ENCODE measurements at regions not wholly inside any gene's neighbourhood (a gene's known extent, or its start where the extent isn't known, plus 50 kb on each side); places are given as distances from the start of the nearest gene placed in this dataset.
"Not testable (repeated sequence)": the region's sequence is repeated elsewhere in the genome, so short reads cannot be mapped to it uniquely, and the experiment has no call there.

GRCh38 chr3:34475851-34476250 lies 677.4 kb downstream of the PDCD6IP start:
- TF ChIP-seq CTCF (conservative IDR thresholded peaks at IDR 0.05) = no peak
- no peak for TF ChIP-seq ZFX (IDR thresholded peaks at IDR 0.05)
- no peak overlapping the region for H3K27ac ChIP-seq

GRCh38 chr3:34483311-34483887 lies 685.0 kb downstream of the PDCD6IP start:
- TF ChIP-seq CTCF (conservative IDR thresholded peaks at IDR 0.05) = no peak
- TF ChIP-seq ZFX (IDR thresholded peaks at IDR 0.05) = no peak

GRCh38 chr3:34504366-34504765 lies 705.9 kb downstream of the PDCD6IP start:
- H3K27ac ChIP-seq = no peak overlapping the region
- no peak for TF ChIP-seq ZFX (IDR thresholded peaks at IDR 0.05)

More at GRCh38 chr3:34483311-34483887, 685.0 kb downstream of the PDCD6IP start:
- no peak overlapping the region for H3K27ac ChIP-seq

- H3K27ac ChIP-seq = no peak overlapping the region
- TF ChIP-seq ZFX (IDR thresholded peaks at IDR 0.05) (no peak), CTCF (conservative IDR thresholded peaks at IDR 0.05) (no peak)
These were observed 706.3 kb downstream of the PDCD6IP start for GRCh38 chr3:34504775-34505174.

- TF ChIP-seq ZFX (IDR thresholded peaks at IDR 0.05) (no peak), CTCF (conservative IDR thresholded peaks at IDR 0.05) (no peak)
- H3K27ac ChIP-seq = no peak overlapping the region
These were observed 710.3 kb downstream of the PDCD6IP start for GRCh38 chr3:34508732-34509131.

- TF ChIP-seq ZFX (IDR thresholded peaks at IDR 0.05) (no peak), CTCF (conservative IDR thresholded peaks at IDR 0.05) (no peak)
These were observed 713.5 kb downstream of the PDCD6IP start for GRCh38 chr3:34511891-34512290.

GRCh38 chr3:34519008-34519407 lies 720.6 kb downstream of the PDCD6IP start:
- H3K27ac ChIP-seq = not testable (repeated sequence)

More at GRCh38 chr3:34511891-34512290, 713.5 kb downstream of the PDCD6IP start:
- H3K27ac ChIP-seq = no peak overlapping the region

- TF ChIP-seq CTCF (conservative IDR thresholded peaks at IDR 0.05) = no peak
- TF ChIP-seq ZFX (IDR thresholded peaks at IDR 0.05) = no peak
These were observed 732.7 kb downstream of the PDCD6IP start for GRCh38 chr3:34531156-34531555.

More at GRCh38 chr3:34531156-34531555, 732.7 kb downstream of the PDCD6IP start:
- no peak overlapping the region for H3K27ac ChIP-seq
